GM18909 (cell line): ENCODE measurements at regions not wholly inside any gene's neighbourhood (a gene's known extent, or its start where the extent isn't known, plus 50 kb on each side); places are given as distances from the start of the nearest gene placed in this dataset.

Source experiments
- ATAC-seq: cut with Tn5 transposase; IDR thresholded peaks from one replicate; pipeline ENCODE4 v1.9.1; 2021; ENCODE audit warnings: mild to moderate bottlenecking; ENCODE audit not compliant: unreplicated experiment, poor library complexity

GRCh38 chr4:176383273-176384077, 63.7 kb downstream of the SPCS3 start:
- ATAC-seq = no peak

GRCh38 chr4:176385601-176386000, 65.8 kb downstream of the SPCS3 start:
- ATAC-seq = no peak

- no peak for ATAC-seq
Measured at GRCh38 chr4:176387571-176387970, 67.8 kb downstream of the SPCS3 start.

GRCh38 chr4:176393306-176394013, 73.7 kb downstream of the SPCS3 start:
- no peak for ATAC-seq

- no peak for ATAC-seq
Measured at GRCh38 chr4:176400816-176401461, 81.2 kb downstream of the SPCS3 start.

GRCh38 chr4:176404621-176405020, 84.9 kb downstream of the SPCS3 start:
- no peak for ATAC-seq

- ATAC-seq = no peak
Measured at GRCh38 chr4:176406297-176406696, 86.5 kb downstream of the SPCS3 start.

- no peak for ATAC-seq
Measured at GRCh38 chr4:176406736-176407135, 87.0 kb downstream of the SPCS3 start.

- ATAC-seq = no peak
Measured at GRCh38 chr4:176409627-176410026, 89.9 kb downstream of the SPCS3 start.

- peak; percentile 67 for ATAC-seq
Measured at GRCh38 chr4:176413171-176413570, 93.4 kb downstream of the SPCS3 start.

GRCh38 chr4:176422001-176422400, 102.2 kb downstream of the SPCS3 start:
- ATAC-seq = no peak

- no peak for ATAC-seq
Measured at GRCh38 chr4:176422511-176422910, 102.7 kb downstream of the SPCS3 start.

GRCh38 chr4:176425035-176425434, 105.3 kb downstream of the SPCS3 start:
- ATAC-seq = no peak

- no peak for ATAC-seq
Measured at GRCh38 chr4:176432811-176433540, 113.2 kb downstream of the SPCS3 start.

- ATAC-seq = no peak
Measured at GRCh38 chr4:176433983-176434382, 114.2 kb downstream of the SPCS3 start.

- no peak for ATAC-seq
Measured at GRCh38 chr4:176435901-176436292, 116.1 kb downstream of the SPCS3 start.

- peak; percentile 46 for ATAC-seq
Measured at GRCh38 chr4:176436293-176436973, 116.7 kb downstream of the SPCS3 start.

GRCh38 chr4:176437756-176438155, 118.0 kb downstream of the SPCS3 start:
- no peak for ATAC-seq

GRCh38 chr4:176438401-176438800, 118.6 kb downstream of the SPCS3 start:
- ATAC-seq = no peak

- no peak for ATAC-seq
Measured at GRCh38 chr4:176439611-176440010, 119.8 kb downstream of the SPCS3 start.
